ENCODE measurements at regions not wholly inside any gene's neighbourhood (a gene's known extent, or its start where the extent isn't known, plus 50 kb on each side); places are given as distances from the start of the nearest gene placed in this dataset.

- ChIA-PET CTCF (ENCODE audit: partially characterized antibody) (interaction anchor here (1.0 to 4.1 kb wide), 5 partner anchors 8 to 124 kb away, joined by 3 to 19 read pairs (median 3); no protein-coding TSS in a partner anchor), POLR2A (ENCODE audit: partially characterized antibody) (interaction anchor here (0.8 kb wide), 1 partner anchor 17 kb away, joined by 3 read pairs; no protein-coding TSS in a partner anchor)
- Histone ChIP-seq H3K36me3 (ENCODE audit: control insufficient read depth in 2 of 4, insufficient read depth in 4 of 4, low read length in 3 of 4) (no peaks in the 10 kb centered on the region), H4K20me1 (replicated peaks in 1 of 2; ENCODE audit: control insufficient read depth in 1 of 2, insufficient read depth in 2 of 2, low read length in 2 of 2) (no peaks in the 10 kb centered on the region), H3K14ac (ENCODE audit: insufficient read length) (no peak overlapping the region), H2BK5ac (ENCODE audit: low read depth, low read length) (no peak overlapping the region), H2AK5ac (ENCODE audit: low read depth, low read length) (no peak overlapping the region), H3K27ac (ENCODE audit: low read depth, low read length) (no peak overlapping the region), H3K9ac (replicated peaks in 1 of 4; ENCODE audit: extremely low read depth in 1 of 4, low read depth in 3 of 4, low read length in 3 of 4) (no peak overlapping the region), H3K79me2 (ENCODE audit: control insufficient read depth in 1 of 2, insufficient read depth in 2 of 2, low read length in 2 of 2) (no peaks in the 10 kb centered on the region), H3K18ac (ENCODE audit: extremely low read depth, low read length) (no peak overlapping the region), H3K4ac (replicated peaks; ENCODE audit: insufficient read length, low read depth, low read length) (no peak overlapping the region), H2BK12ac (ENCODE audit: low read depth, low read length) (no peak overlapping the region), H2AFZ (ENCODE audit: low read length) (no peak overlapping the region), H2BK20ac (ENCODE audit: low read length) (no peak overlapping the region), H3K9me3 (ENCODE audit: insufficient read depth in 2 of 2, low read depth in 1 of 2, low read length in 1 of 2) (no peaks in the 10 kb centered on the region), H2BK120ac (replicated peaks; ENCODE audit: low read depth, low read length) (no peak overlapping the region), H2BK15ac (ENCODE audit: low read length) (no peak overlapping the region), H3K23me2 (ENCODE audit: low read depth, low read length) (no peaks in the 10 kb centered on the region), H3K4me2 (ENCODE audit: insufficient read depth in 1 of 2, low read depth in 2 of 2, low read length in 2 of 2) (no peak overlapping the region), H4K8ac (ENCODE audit: extremely low read depth, insufficient read depth, low read length) (no peak overlapping the region), H3K79me1 (ENCODE audit: low read depth, low read length) (no peaks in the 10 kb centered on the region), H3K23ac (ENCODE audit: insufficient read length) (no peak overlapping the region), H3K4me1 (replicated peaks in 1 of 4; ENCODE audit: control insufficient read depth in 3 of 4, insufficient read depth in 4 of 4, low read length in 3 of 4) (no peaks in the 10 kb centered on the region), H4K5ac (ENCODE audit: insufficient read length, low read depth, low read length) (no peak overlapping the region), H3K56ac (replicated peaks; ENCODE audit: insufficient read length, low read depth, low read length) (no peak overlapping the region), H3K4me3 (ENCODE audit: extremely low read depth in 1 of 4, insufficient read depth in 2 of 4, low read depth in 3 of 4, low read length in 4 of 4) (no peak overlapping the region), H3K27me3 (replicated peaks in 1 of 4; ENCODE audit: control insufficient read depth in 3 of 4, extremely low read depth in 1 of 4, insufficient read depth in 3 of 4, low read length in 3 of 4) (no peaks in the 10 kb centered on the region; a peak in 1 of 7 replicates), H4K91ac (replicated peaks; ENCODE audit: insufficient read length, low read length) (no peak overlapping the region)
- DNase-seq (ENCODE audit: low read depth in 1 of 2, low spot score in 2 of 2) (no peak), FAIRE-seq (no peak)
- no peak for TF ChIP-seq RFX5 (IDR thresholded peaks at IDR 0.05; ENCODE audit: borderline replicate concordance, low read depth, low read length)
- TF ChIP-seq POLR2A (IDR thresholded peaks at IDR 0.05; ENCODE audit: control extremely low read depth in 1 of 2, low read depth in 2 of 2, low read length in 2 of 2): no peak
- no peak for TF ChIP-seq E2F6 (IDR thresholded peaks at IDR 0.05)
- TF ChIP-seq MAX (IDR thresholded peaks at IDR 0.05): no peak
- TF ChIP-seq POLR2AphosphoS5 (IDR thresholded peaks at IDR 0.05; ENCODE audit: low read depth, low read length): no peak
- TF ChIP-seq TAF7 (optimal IDR thresholded peaks at IDR 0.05; ENCODE audit: borderline replicate concordance, low read depth, low read length): no peak
- no peak for TF ChIP-seq BCL11A (IDR thresholded peaks at IDR 0.05; ENCODE audit: low read depth in 2 of 2, low read length in 2 of 2)
- TF ChIP-seq CHD1 (IDR thresholded peaks at IDR 0.05; ENCODE audit: low read depth, low read length): no peak
- no peak for TF ChIP-seq KDM5A (IDR thresholded peaks at IDR 0.05; ENCODE audit: low read length)
- no peak for TF ChIP-seq CTBP2 (IDR thresholded peaks at IDR 0.05; ENCODE audit: borderline replicate concordance, insufficient read depth, insufficient read length, low read length)
- no peak for TF ChIP-seq GTF2F1 (IDR thresholded peaks at IDR 0.05; ENCODE audit: borderline replicate concordance, low read depth, low read length)
- WGBS, 2 experiments (ENCODE audit: extremely low coverage in 1 of 2, insufficient coverage in 1 of 2, insufficient read length in 1 of 2, insufficient replicate concordance in 2 of 2, low coverage in 1 of 2, low lambda C conversion rate in 2 of 2, missing lambda C conversion rate in 1 of 2): 88 to 100% methylated on average over 1 to 17 of the region's 17 CpGs
Measured at GRCh38 chr17:36749493-36749892, 148.1 kb downstream of the MRM1 start.
